Body of pancreas (tissue), 4 donors: ENCODE measurements at regions not wholly inside any gene's neighbourhood (a gene's known extent, or its start where the extent isn't known, plus 50 kb on each side); places are given as distances from the start of the nearest gene placed in this dataset.

Experiments used
- POLR2A ChIP-seq, 3 donors: fragments of 450-650 bp; IDR thresholded peaks; one replicate each; pipeline ENCODE4 v1.6.1; 2016; ENCODE audit warnings: antibody characterized with exemption in 3 of 3, mild to moderate bottlenecking in 2 of 3
- TF ChIP-seq, protein P1 (sequence below), 7 experiments: fragments of 450-650 bp in 4 of 7; fragments of 200-600 bp in 3 of 7; sonication (generic) in 3 of 7; IDR thresholded peaks; one replicate each; pipeline ENCODE4 v1.5.1; 2016 to 2019; ENCODE audit warnings: antibody characterized with exemption in 7 of 7

- TF ChIP-seq, protein P1, sequence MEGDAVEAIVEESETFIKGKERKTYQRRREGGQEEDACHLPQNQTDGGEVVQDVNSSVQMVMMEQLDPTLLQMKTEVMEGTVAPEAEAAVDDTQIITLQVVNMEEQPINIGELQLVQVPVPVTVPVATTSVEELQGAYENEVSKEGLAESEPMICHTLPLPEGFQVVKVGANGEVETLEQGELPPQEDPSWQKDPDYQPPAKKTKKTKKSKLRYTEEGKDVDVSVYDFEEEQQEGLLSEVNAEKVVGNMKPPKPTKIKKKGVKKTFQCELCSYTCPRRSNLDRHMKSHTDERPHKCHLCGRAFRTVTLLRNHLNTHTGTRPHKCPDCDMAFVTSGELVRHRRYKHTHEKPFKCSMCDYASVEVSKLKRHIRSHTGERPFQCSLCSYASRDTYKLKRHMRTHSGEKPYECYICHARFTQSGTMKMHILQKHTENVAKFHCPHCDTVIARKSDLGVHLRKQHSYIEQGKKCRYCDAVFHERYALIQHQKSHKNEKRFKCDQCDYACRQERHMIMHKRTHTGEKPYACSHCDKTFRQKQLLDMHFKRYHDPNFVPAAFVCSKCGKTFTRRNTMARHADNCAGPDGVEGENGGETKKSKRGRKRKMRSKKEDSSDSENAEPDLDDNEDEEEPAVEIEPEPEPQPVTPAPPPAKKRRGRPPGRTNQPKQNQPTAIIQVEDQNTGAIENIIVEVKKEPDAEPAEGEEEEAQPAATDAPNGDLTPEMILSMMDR (IDR thresholded peaks at IDR 0.05): no peak
- no peak for TF ChIP-seq POLR2A (IDR thresholded peaks at IDR 0.05)
Observed at GRCh38 chr10:10361301-10361885, 656.3 kb upstream of the CELF2 start.
